NCI-H1930 (cell line): ENCODE measurements at regions not wholly inside any gene's neighbourhood (a gene's known extent, or its start where the extent isn't known, plus 50 kb on each side); places are given as distances from the start of the nearest gene placed in this dataset.

Source experiments
- DNase-seq, 2 experiments: peaks; one replicate each; lab custom pipeline; 2025; lab: John Stamatoyannopoulos, UW

GRCh38 chr14:54127526-54127925 lies 170.9 kb upstream of the BMP4 start:
- no peak for DNase-seq

- DNase-seq, result no peak
These were observed 173.4 kb upstream of the BMP4 start for GRCh38 chr14:54129850-54130640.

- DNase-seq, result no peak
These were observed 175.9 kb upstream of the BMP4 start for GRCh38 chr14:54132496-54132895.

- no peak for DNase-seq
These were observed 177.3 kb upstream of the BMP4 start for GRCh38 chr14:54133896-54134295.

- no peak for DNase-seq
These were observed 179.2 kb upstream of the BMP4 start for GRCh38 chr14:54135804-54136280.

- no peak for DNase-seq
These were observed 180.4 kb upstream of the BMP4 start for GRCh38 chr14:54136894-54137613.

- DNase-seq, result no peak
These were observed 181.0 kb upstream of the BMP4 start for GRCh38 chr14:54137614-54137961.

GRCh38 chr14:54138024-54138353 lies 181.4 kb upstream of the BMP4 start:
- DNase-seq, result no peak

GRCh38 chr14:54138354-54139038 lies 181.9 kb upstream of the BMP4 start:
- DNase-seq, result no peak

GRCh38 chr14:54140551-54140950 lies 183.9 kb upstream of the BMP4 start:
- DNase-seq, result no peak

- no peak for DNase-seq
These were observed 190.0 kb upstream of the BMP4 start for GRCh38 chr14:54146601-54147000.

- DNase-seq, result no peak
These were observed 190.7 kb upstream of the BMP4 start for GRCh38 chr14:54147282-54147681.

- DNase-seq, result no peak
These were observed 191.1 kb upstream of the BMP4 start for GRCh38 chr14:54147758-54148157.

- DNase-seq, result no peak
These were observed 191.6 kb upstream of the BMP4 start for GRCh38 chr14:54148251-54148650.

- no peak for DNase-seq
These were observed 195.7 kb upstream of the BMP4 start for GRCh38 chr14:54152351-54152750.

GRCh38 chr14:54166049-54166950 lies 209.7 kb upstream of the BMP4 start:
- DNase-seq, result no peak

GRCh38 chr14:54168489-54168888 lies 211.9 kb upstream of the BMP4 start:
- DNase-seq, result no peak

GRCh38 chr14:54169254-54169924 lies 212.8 kb upstream of the BMP4 start:
- DNase-seq, result no peak

GRCh38 chr14:54170301-54170700 lies 213.7 kb upstream of the BMP4 start:
- no peak for DNase-seq

- DNase-seq, result no peak
These were observed 215.5 kb upstream of the BMP4 start for GRCh38 chr14:54172114-54172513.

- DNase-seq, result no peak
These were observed 215.9 kb upstream of the BMP4 start for GRCh38 chr14:54172562-54172961.
